Astrocyte (in vitro differentiated cells and primary cell): ENCODE measurements at regions not wholly inside any gene's neighbourhood (a gene's known extent, or its start where the extent isn't known, plus 50 kb on each side); places are given as distances from the start of the nearest gene placed in this dataset.

Source experiments
- EZH2 ChIP-seq: IDR thresholded peaks from 2 replicates; pipeline ENCODE4 v1.6.1; 2012; ENCODE audit warnings: mild to moderate bottlenecking, low read length, inconsistent platforms; ENCODE audit not compliant: insufficient read depth
- TF ChIP-seq, protein P1 (sequence below): IDR thresholded peaks from 2 replicates; pipeline ENCODE4 v1.5.1; 2011; ENCODE audit warnings: low read depth, mild to moderate bottlenecking, inconsistent platforms, low read length, moderate library complexity; ENCODE audit not compliant: insufficient read depth

DNA sequence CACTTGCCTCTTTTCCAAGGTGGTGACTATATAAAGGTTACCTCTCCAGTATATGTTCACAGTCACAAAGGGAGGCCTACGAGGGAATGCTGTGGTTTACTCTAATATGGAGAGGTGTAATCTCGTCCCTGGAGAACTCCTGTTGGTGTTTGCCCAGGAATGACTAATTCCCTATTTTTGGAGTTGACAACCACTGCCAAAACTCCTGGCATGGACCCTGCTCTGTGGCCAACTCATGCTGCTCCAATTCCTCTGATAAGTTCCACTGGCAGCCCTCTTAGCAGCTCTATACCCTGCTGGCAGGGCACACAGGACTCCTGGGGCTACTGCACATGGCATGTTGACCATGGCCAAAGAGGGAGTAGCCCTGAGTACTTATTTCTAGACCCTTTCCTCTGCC is 418.7 kb upstream of the ANO5 start:
- TF ChIP-seq, protein P1, sequence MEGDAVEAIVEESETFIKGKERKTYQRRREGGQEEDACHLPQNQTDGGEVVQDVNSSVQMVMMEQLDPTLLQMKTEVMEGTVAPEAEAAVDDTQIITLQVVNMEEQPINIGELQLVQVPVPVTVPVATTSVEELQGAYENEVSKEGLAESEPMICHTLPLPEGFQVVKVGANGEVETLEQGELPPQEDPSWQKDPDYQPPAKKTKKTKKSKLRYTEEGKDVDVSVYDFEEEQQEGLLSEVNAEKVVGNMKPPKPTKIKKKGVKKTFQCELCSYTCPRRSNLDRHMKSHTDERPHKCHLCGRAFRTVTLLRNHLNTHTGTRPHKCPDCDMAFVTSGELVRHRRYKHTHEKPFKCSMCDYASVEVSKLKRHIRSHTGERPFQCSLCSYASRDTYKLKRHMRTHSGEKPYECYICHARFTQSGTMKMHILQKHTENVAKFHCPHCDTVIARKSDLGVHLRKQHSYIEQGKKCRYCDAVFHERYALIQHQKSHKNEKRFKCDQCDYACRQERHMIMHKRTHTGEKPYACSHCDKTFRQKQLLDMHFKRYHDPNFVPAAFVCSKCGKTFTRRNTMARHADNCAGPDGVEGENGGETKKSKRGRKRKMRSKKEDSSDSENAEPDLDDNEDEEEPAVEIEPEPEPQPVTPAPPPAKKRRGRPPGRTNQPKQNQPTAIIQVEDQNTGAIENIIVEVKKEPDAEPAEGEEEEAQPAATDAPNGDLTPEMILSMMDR: no peak
- TF ChIP-seq EZH2: no peak
